ENCODE measurements at regions not wholly inside any gene's neighbourhood (a gene's known extent, or its start where the extent isn't known, plus 50 kb on each side); places are given as distances from the start of the nearest gene placed in this dataset.
A peak's percentile ranks its signal among the peaks of the same experiment; 100 is the strongest.

GRCh38 chr10:130747946-130748345, 563.6 kb downstream of the TCERG1L start:
- DNase-seq (ENCODE audit: low spot score) = no peak
- CTCF ChIA-PET = no interaction called here

GRCh38 chr10:130748409-130749057, 563.0 kb downstream of the TCERG1L start:
- Histone ChIP-seq H3K27ac (ENCODE audit: low read depth, low read length, poor library complexity, severe bottlenecking) (peak overlapping the region; percentile 79), H3K9me3 (ENCODE audit: low read depth, low read length, poor library complexity, severe bottlenecking) (no peaks in the 10 kb centered on the region), H3K4me3 (ENCODE audit: low read depth, low read length, poor library complexity, severe bottlenecking) (no peak overlapping the region), H3K27me3 (replicated peaks; ENCODE audit: insufficient read depth, low read depth, low read length, poor library complexity) (no peaks in the 10 kb centered on the region), H3K4me1 (ENCODE audit: insufficient read depth, low read length, poor library complexity, severe bottlenecking) (peaks cover 27% of the 10 kb centered on the region), H3K36me3 (ENCODE audit: insufficient read depth, low read length, poor library complexity, severe bottlenecking) (no peaks in the 10 kb centered on the region)
- TF ChIP-seq EZH2 (IDR thresholded peaks at IDR 0.05; ENCODE audit: borderline replicate concordance, low read depth, low read length, poor library complexity, severe bottlenecking) = no peak
- TF ChIP-seq CTCF (conservative IDR thresholded peaks at IDR 0.05; ENCODE audit: low read depth, low read length) = no peak
- intact Hi-C loops (cut with micrococcal nuclease; ENCODE audit: unreplicated experiment) = no loop called here
- no TSS peak for BruUV-seq (replicated peaks)
- ChIA-PET CTCF (no interaction called here), POLR2A (ENCODE audit: low non-redundant PET) (no interaction called here)
- DNase-seq (ENCODE audit: low spot score) = no peak

More at GRCh38 chr10:130747946-130748345, 563.6 kb downstream of the TCERG1L start:
- Histone ChIP-seq H3K4me1 (ENCODE audit: insufficient read depth, low read length, poor library complexity, severe bottlenecking) (peaks cover 27% of the 10 kb centered on the region), H3K36me3 (ENCODE audit: insufficient read depth, low read length, poor library complexity, severe bottlenecking) (no peaks in the 10 kb centered on the region), H3K9me3 (ENCODE audit: low read depth, low read length, poor library complexity, severe bottlenecking) (no peaks in the 10 kb centered on the region), H3K27ac (ENCODE audit: low read depth, low read length, poor library complexity, severe bottlenecking) (peak overlapping the region; percentile 79), H3K27me3 (replicated peaks; ENCODE audit: insufficient read depth, low read depth, low read length, poor library complexity) (no peaks in the 10 kb centered on the region), H3K4me3 (ENCODE audit: low read depth, low read length, poor library complexity, severe bottlenecking) (no peak overlapping the region)
- BruUV-seq (replicated peaks) = no TSS peak
- POLR2A ChIA-PET (ENCODE audit: low non-redundant PET) = no interaction called here
- intact Hi-C loops (cut with micrococcal nuclease; ENCODE audit: unreplicated experiment) = no loop called here
- TF ChIP-seq CTCF (conservative IDR thresholded peaks at IDR 0.05; ENCODE audit: low read depth, low read length) = no peak
- no peak for TF ChIP-seq EZH2 (IDR thresholded peaks at IDR 0.05; ENCODE audit: borderline replicate concordance, low read depth, low read length, poor library complexity, severe bottlenecking)

- CTCF ChIA-PET = no interaction called here
- Histone ChIP-seq H3K27me3 (replicated peaks; ENCODE audit: insufficient read depth, low read depth, low read length, poor library complexity) (no peaks in the 10 kb centered on the region), H3K27ac (ENCODE audit: low read depth, low read length, poor library complexity, severe bottlenecking) (no peak overlapping the region), H3K9me3 (ENCODE audit: low read depth, low read length, poor library complexity, severe bottlenecking) (peaks cover 5% of the 10 kb centered on the region), H3K36me3 (ENCODE audit: insufficient read depth, low read length, poor library complexity, severe bottlenecking) (no peaks in the 10 kb centered on the region), H3K4me3 (ENCODE audit: low read depth, low read length, poor library complexity, severe bottlenecking) (no peak overlapping the region), H3K4me1 (ENCODE audit: insufficient read depth, low read length, poor library complexity, severe bottlenecking) (peaks cover 27% of the 10 kb centered on the region)
- TF ChIP-seq CTCF (conservative IDR thresholded peaks at IDR 0.05; ENCODE audit: low read depth, low read length) (no peak), EZH2 (IDR thresholded peaks at IDR 0.05; ENCODE audit: borderline replicate concordance, low read depth, low read length, poor library complexity, severe bottlenecking) (no peak)
- no TSS peak for BruUV-seq (replicated peaks)
- no peak for DNase-seq (ENCODE audit: low spot score)
- intact Hi-C loops (cut with micrococcal nuclease; ENCODE audit: unreplicated experiment) = loop anchor here (10.0 kb wide), 1 partner anchor 585 kb away; no protein-coding TSS in a partner anchor
- POLR2A ChIA-PET (ENCODE audit: low non-redundant PET) = no interaction called here
Observed at GRCh38 chr10:130749911-130750310, 561.6 kb downstream of the TCERG1L start.

Measured in A673 (cell line).